ENCODE measurements at regions not wholly inside any gene's neighbourhood (a gene's known extent, or its start where the extent isn't known, plus 50 kb on each side); places are given as distances from the start of the nearest gene placed in this dataset.

DNA sequence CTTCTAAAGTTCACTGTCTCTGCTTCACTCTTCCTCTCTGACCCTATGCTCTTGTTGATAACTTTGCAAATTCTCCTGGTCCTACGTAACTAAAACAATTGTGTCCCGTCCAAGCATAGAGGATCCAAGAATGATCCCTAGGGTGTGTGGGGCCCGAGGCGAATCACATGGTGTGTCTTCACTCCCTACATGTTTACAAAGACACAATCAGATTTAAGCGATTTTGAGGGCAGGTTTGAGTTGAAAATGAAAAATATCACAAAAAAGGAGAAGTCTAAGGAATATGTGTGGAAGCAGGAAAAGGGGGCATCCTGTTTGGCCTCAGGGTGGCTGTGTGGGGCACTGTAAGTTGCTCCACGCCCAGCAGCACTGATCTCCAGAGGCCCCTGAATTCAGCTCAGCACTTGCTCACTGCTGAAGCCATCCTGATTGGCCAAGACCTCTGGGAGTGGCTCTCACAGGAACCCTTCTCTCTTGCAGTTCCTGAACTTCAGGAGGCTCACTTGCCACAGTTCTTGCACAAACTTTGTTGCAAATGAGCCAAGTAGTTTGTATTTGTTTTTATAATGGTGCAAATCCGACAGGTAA, 363.6 kb downstream of the ZNF521 start:
- no peak overlapping the region for H3K4me3 ChIP-seq
- WGBS: 63% methylated on average over 7 of the region's 7 CpGs
- peaks cover 25% of the 10 kb centered on the region for H3K4me1 ChIP-seq
- no peak for TF ChIP-seq POLR2A (IDR thresholded peaks at IDR 0.05)
- H3K27me3 ChIP-seq: no peaks in the 10 kb centered on the region
- no peaks in the 10 kb centered on the region for H3K9me3 ChIP-seq
- peak in 1 of 2 donors; percentile 74 for DNase-seq (ENCODE audit: low spot score in 2 of 2)
- peak overlapping the region; percentile 78 for H3K27ac ChIP-seq
- no peaks in the 10 kb centered on the region for H3K36me3 ChIP-seq

DNA sequence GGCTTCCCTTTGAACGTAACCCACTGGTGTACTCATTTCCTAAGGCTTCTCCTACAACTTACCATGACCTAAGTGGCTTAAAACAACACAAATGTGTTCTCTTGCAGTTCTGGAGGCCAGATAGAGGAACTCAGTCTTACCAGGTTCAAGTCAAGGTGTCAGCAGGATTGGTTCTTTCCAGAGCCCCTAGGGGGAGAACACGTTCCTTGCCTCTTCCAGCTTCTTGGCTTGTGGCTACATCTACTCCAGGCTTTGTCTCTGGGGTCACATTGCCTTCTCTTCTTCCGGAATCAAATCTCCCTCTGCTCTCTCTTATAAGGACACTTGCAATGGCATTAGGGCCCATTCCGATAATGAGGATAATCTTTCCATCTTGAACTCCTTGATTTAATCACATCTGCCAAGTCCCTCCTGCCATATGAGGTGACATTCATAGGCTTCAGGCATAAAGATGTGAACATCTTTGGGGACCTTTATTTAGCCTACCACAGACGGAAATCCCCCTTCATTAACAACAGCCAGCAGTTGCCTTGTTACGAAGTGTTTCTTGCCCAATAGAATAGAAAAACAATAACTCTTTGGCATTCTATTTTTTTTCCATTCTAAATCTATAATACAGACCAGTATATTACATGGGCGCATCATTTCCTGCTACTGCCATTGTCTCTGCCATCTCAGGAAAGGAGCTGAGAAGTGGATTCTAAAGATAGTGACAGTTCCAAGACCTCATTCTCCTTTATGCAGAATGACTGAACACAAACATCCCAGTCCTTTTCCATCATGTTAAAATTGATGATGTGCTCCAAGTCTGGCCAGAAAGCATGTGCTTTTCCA, 362.0 kb downstream of the ZNF521 start:
- peaks cover 25% of the 10 kb centered on the region for H3K4me1 ChIP-seq
- no peaks in the 10 kb centered on the region for H3K36me3 ChIP-seq
- no peaks in the 10 kb centered on the region for H3K9me3 ChIP-seq
- WGBS: 80% methylated on average over 7 of the region's 7 CpGs
- DNase-seq (ENCODE audit: low spot score in 2 of 2): no peak
- no peak overlapping the region for H3K27ac ChIP-seq
- no peak for TF ChIP-seq POLR2AphosphoS5 (IDR thresholded peaks at IDR 0.05)
- TF ChIP-seq POLR2A (IDR thresholded peaks at IDR 0.05): no peak
- TF ChIP-seq, protein P1, sequence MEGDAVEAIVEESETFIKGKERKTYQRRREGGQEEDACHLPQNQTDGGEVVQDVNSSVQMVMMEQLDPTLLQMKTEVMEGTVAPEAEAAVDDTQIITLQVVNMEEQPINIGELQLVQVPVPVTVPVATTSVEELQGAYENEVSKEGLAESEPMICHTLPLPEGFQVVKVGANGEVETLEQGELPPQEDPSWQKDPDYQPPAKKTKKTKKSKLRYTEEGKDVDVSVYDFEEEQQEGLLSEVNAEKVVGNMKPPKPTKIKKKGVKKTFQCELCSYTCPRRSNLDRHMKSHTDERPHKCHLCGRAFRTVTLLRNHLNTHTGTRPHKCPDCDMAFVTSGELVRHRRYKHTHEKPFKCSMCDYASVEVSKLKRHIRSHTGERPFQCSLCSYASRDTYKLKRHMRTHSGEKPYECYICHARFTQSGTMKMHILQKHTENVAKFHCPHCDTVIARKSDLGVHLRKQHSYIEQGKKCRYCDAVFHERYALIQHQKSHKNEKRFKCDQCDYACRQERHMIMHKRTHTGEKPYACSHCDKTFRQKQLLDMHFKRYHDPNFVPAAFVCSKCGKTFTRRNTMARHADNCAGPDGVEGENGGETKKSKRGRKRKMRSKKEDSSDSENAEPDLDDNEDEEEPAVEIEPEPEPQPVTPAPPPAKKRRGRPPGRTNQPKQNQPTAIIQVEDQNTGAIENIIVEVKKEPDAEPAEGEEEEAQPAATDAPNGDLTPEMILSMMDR (IDR thresholded peaks at IDR 0.05): no peak
- TF ChIP-seq EP300 (IDR thresholded peaks at IDR 0.05): no peak
- no peak overlapping the region for H3K4me3 ChIP-seq
- H3K27me3 ChIP-seq: no peaks in the 10 kb centered on the region

DNA sequence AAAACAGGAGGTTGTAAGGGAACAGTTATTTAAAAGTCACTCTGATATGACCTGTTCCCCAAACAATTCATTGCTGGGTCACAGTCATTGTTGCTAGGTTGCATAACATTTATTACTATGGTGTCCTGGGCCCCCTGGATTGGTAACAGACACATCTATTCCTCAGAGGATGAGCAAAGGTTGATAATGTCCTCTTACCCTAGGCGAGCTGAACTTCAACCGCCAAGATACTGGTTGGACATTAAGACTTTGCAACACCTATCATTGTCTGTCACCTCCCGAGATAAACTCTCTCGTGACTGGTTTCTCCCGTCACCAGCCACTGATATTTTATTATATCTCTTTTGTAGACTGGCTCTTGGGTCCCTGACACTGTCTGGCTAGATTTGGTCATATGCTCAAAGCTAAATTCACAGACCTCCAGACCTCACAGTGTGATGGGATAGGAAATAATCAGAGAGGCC, 361.3 kb downstream of the ZNF521 start:
- 84% methylated on average over 5 of the region's 5 CpGs for WGBS
- no peak for DNase-seq (ENCODE audit: low spot score in 2 of 2)
- H3K27me3 ChIP-seq: no peaks in the 10 kb centered on the region
- no peaks in the 10 kb centered on the region for H3K36me3 ChIP-seq
- H3K4me3 ChIP-seq: no peak overlapping the region
- TF ChIP-seq POLR2AphosphoS5 (IDR thresholded peaks at IDR 0.05): no peak
- TF ChIP-seq POLR2A (IDR thresholded peaks at IDR 0.05): no peak
- TF ChIP-seq, protein P1 (IDR thresholded peaks at IDR 0.05): no peak
- TF ChIP-seq EP300 (IDR thresholded peaks at IDR 0.05): no peak
- peaks cover 25% of the 10 kb centered on the region for H3K4me1 ChIP-seq
- H3K9me3 ChIP-seq: no peaks in the 10 kb centered on the region
- no peak overlapping the region for H3K27ac ChIP-seq

DNA sequence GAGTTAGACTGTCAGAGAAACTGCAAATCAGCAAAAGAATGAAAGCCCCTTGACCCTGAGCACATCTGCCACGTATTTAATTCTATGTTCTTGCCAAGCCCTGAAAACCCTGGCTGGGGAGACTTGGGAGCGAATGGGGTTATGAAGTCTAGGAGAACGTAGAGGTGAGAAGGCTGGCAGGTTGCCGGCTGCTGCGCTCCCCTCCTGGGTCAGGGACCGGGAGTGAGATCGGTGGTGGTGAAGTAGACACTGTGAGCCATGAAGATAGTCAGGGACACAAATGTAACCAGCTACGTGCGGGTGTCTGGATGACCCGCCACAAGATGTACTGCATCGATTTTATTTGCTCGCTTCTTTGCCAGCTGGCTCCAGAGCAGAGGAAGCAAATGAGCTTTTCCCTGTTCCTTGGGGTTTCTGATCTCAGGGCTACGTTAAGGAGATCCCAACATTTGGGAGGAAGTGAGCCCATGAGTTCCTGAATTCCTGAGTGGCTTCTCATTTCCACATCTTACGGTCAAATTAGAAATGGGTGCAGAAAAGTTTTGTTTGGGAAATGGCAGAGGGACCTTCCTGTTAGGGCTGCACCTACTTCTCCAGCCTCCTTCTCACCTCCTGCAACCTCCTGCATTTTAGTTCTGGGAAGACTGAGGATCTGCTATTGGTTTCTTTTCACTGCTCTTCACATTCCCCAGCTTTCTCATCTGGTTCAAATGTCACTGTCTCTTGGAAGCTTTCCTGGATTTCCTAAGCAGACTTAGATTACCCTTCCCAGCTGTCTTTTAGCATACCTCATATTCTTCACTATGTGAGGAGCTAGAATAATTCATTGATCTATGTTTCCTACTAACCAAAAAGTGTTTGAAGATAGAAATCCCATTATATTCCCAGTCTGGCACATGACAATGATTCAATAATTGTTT, 360.6 kb downstream of the ZNF521 start:
- Histone ChIP-seq H3K4me3 (no peak overlapping the region), H3K27ac (no peak overlapping the region), H3K4me1 (peaks cover 18% of the 10 kb centered on the region), H3K36me3 (no peaks in the 10 kb centered on the region), H3K9me3 (no peaks in the 10 kb centered on the region), H3K27me3 (no peaks in the 10 kb centered on the region)
- TF ChIP-seq, protein P1 (IDR thresholded peaks at IDR 0.05): no peak
- DNase-seq (ENCODE audit: low spot score in 2 of 2): no peak
- 73% methylated on average over 14 of the region's 14 CpGs for WGBS

DNA sequence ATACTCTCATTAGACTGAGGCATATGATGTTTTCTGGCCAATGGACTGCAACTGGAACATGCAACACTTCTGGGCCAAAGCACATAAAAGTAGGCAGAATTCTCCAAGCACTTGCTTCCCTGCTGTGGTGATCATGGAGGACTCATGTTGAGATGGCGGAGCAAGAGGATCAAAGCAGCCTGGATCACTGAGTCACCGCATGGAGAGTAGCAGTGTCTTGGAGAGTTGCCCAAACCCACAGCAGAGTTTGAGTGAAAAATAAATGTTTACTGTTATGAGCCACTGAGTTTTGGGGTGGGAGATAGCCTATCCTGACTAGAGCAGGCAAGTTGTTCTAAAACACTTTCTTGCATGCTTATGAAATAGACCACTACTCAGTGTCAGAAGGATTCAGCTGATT, 359.5 kb downstream of the ZNF521 start:
- DNase-seq (ENCODE audit: low spot score in 2 of 2): no peak
- Histone ChIP-seq H3K27ac (no peak overlapping the region), H3K9me3 (no peaks in the 10 kb centered on the region), H3K4me1 (peaks cover 13% of the 10 kb centered on the region), H3K36me3 (no peaks in the 10 kb centered on the region), H3K27me3 (no peaks in the 10 kb centered on the region), H3K4me3 (no peak overlapping the region)
- TF ChIP-seq, protein P1 (IDR thresholded peaks at IDR 0.05): no peak
- TF ChIP-seq EP300 (IDR thresholded peaks at IDR 0.05) (no peak), POLR2AphosphoS5 (IDR thresholded peaks at IDR 0.05) (no peak), POLR2A (IDR thresholded peaks at IDR 0.05) (no peak)
- 96% methylated on average over 2 of the region's 2 CpGs for WGBS

Measured in suprapubic skin (tissue), 4 donors.